ENCODE measurements at regions not wholly inside any gene's neighbourhood (a gene's known extent, or its start where the extent isn't known, plus 50 kb on each side); places are given as distances from the start of the nearest gene placed in this dataset.

GRCh38 chr3:117480972-117481371 is 771.4 kb downstream of the TUSC7 start:
- Histone ChIP-seq H3K27ac (no peak overlapping the region), H3K27me3 (no peaks in the 10 kb centered on the region), H3K4me3 (no peak overlapping the region), H3K4me1 (no peaks in the 10 kb centered on the region), H3K36me3 (no peaks in the 10 kb centered on the region), H3K9me3 (no peaks in the 10 kb centered on the region)
- DNase-seq, result no peak
- TF ChIP-seq POLR2A (IDR thresholded peaks at IDR 0.05) (no peak), CTCF (IDR thresholded peaks at IDR 0.05 in 4 of 5, conservative IDR thresholded peaks at IDR 0.05 in 1 of 5) (no peak)
- in situ Hi-C loops (cut with MboI; ENCODE audit: low sequenced_read_pairs in 4 of 4), result no loop called here
- intact Hi-C loops (cut with DNase I; ENCODE audit: low total_unique reads), result no loop called here
- no peak for ATAC-seq

GRCh38 chr3:117483839-117484238 is 774.3 kb downstream of the TUSC7 start:
- intact Hi-C loops (cut with DNase I; ENCODE audit: low total_unique reads), result no loop called here

GRCh38 chr3:117485841-117486240 is 776.3 kb downstream of the TUSC7 start:
- intact Hi-C loops (cut with DNase I; ENCODE audit: low total_unique reads), result no loop called here

More at GRCh38 chr3:117483839-117484238, 774.3 kb downstream of the TUSC7 start:
- in situ Hi-C loops (cut with MboI; ENCODE audit: low sequenced_read_pairs in 4 of 4), result no loop called here
- Histone ChIP-seq H3K27ac (no peak overlapping the region), H3K27me3 (no peaks in the 10 kb centered on the region), H3K4me1 (no peaks in the 10 kb centered on the region), H3K9me3 (no peaks in the 10 kb centered on the region), H3K36me3 (no peaks in the 10 kb centered on the region), H3K4me3 (no peak overlapping the region)
- DNase-seq (no peak), ATAC-seq (no peak)
- TF ChIP-seq POLR2A (IDR thresholded peaks at IDR 0.05), result no peak
- TF ChIP-seq CTCF (IDR thresholded peaks at IDR 0.05 in 4 of 5, conservative IDR thresholded peaks at IDR 0.05 in 1 of 5), result no peak

GRCh38 chr3:117486719-117487716 is 777.4 kb downstream of the TUSC7 start:
- in situ Hi-C loops (cut with MboI; ENCODE audit: low sequenced_read_pairs in 4 of 4), result no loop called here
- Histone ChIP-seq H3K4me1 (no peaks in the 10 kb centered on the region), H3K4me3 (no peak overlapping the region), H3K36me3 (no peaks in the 10 kb centered on the region), H3K27me3 (no peaks in the 10 kb centered on the region), H3K27ac (no peak overlapping the region), H3K9me3 (no peaks in the 10 kb centered on the region)
- intact Hi-C loops (cut with DNase I; ENCODE audit: low total_unique reads), result no loop called here
- ATAC-seq (no peak), DNase-seq (no peak)
- TF ChIP-seq POLR2A (IDR thresholded peaks at IDR 0.05), result no peak
- no peak for TF ChIP-seq CTCF (IDR thresholded peaks at IDR 0.05 in 4 of 5, conservative IDR thresholded peaks at IDR 0.05 in 1 of 5)

More at GRCh38 chr3:117485841-117486240, 776.3 kb downstream of the TUSC7 start:
- H3K27ac ChIP-seq, result no peak overlapping the region
- H3K9me3 ChIP-seq, result no peaks in the 10 kb centered on the region
- no peaks in the 10 kb centered on the region for H3K36me3 ChIP-seq
- H3K4me3 ChIP-seq, result no peak overlapping the region
- H3K27me3 ChIP-seq, result no peaks in the 10 kb centered on the region
- in situ Hi-C loops (cut with MboI; ENCODE audit: low sequenced_read_pairs in 4 of 4), result no loop called here
- no peak for ATAC-seq
- H3K4me1 ChIP-seq, result no peaks in the 10 kb centered on the region
- TF ChIP-seq CTCF (IDR thresholded peaks at IDR 0.05 in 4 of 5, conservative IDR thresholded peaks at IDR 0.05 in 1 of 5) (no peak), POLR2A (IDR thresholded peaks at IDR 0.05) (no peak)
- DNase-seq, result no peak

All from gastrocnemius medialis (tissue), 4 donors.